ENCODE measurements at regions not wholly inside any gene's neighbourhood (a gene's known extent, or its start where the extent isn't known, plus 50 kb on each side); places are given as distances from the start of the nearest gene placed in this dataset.

- TF ChIP-seq, protein P1, sequence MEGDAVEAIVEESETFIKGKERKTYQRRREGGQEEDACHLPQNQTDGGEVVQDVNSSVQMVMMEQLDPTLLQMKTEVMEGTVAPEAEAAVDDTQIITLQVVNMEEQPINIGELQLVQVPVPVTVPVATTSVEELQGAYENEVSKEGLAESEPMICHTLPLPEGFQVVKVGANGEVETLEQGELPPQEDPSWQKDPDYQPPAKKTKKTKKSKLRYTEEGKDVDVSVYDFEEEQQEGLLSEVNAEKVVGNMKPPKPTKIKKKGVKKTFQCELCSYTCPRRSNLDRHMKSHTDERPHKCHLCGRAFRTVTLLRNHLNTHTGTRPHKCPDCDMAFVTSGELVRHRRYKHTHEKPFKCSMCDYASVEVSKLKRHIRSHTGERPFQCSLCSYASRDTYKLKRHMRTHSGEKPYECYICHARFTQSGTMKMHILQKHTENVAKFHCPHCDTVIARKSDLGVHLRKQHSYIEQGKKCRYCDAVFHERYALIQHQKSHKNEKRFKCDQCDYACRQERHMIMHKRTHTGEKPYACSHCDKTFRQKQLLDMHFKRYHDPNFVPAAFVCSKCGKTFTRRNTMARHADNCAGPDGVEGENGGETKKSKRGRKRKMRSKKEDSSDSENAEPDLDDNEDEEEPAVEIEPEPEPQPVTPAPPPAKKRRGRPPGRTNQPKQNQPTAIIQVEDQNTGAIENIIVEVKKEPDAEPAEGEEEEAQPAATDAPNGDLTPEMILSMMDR (IDR thresholded peaks at IDR 0.05; ENCODE audit: poor library complexity) = no peak
- TF ChIP-seq EZH2 (IDR thresholded peaks at IDR 0.05; ENCODE audit: borderline replicate concordance) = no peak
Observed at GRCh38 chr11:33443684-33444083, 186.5 kb downstream of the HIPK3 start.

All from hepatocyte (in vitro differentiated cells).